ENCODE measurements at regions not wholly inside any gene's neighbourhood (a gene's known extent, or its start where the extent isn't known, plus 50 kb on each side); places are given as distances from the start of the nearest gene placed in this dataset.

GRCh38 chr6:166009385-166010031, 158.1 kb downstream of the TBXT start:
- no peak for DNase-seq

DNA sequence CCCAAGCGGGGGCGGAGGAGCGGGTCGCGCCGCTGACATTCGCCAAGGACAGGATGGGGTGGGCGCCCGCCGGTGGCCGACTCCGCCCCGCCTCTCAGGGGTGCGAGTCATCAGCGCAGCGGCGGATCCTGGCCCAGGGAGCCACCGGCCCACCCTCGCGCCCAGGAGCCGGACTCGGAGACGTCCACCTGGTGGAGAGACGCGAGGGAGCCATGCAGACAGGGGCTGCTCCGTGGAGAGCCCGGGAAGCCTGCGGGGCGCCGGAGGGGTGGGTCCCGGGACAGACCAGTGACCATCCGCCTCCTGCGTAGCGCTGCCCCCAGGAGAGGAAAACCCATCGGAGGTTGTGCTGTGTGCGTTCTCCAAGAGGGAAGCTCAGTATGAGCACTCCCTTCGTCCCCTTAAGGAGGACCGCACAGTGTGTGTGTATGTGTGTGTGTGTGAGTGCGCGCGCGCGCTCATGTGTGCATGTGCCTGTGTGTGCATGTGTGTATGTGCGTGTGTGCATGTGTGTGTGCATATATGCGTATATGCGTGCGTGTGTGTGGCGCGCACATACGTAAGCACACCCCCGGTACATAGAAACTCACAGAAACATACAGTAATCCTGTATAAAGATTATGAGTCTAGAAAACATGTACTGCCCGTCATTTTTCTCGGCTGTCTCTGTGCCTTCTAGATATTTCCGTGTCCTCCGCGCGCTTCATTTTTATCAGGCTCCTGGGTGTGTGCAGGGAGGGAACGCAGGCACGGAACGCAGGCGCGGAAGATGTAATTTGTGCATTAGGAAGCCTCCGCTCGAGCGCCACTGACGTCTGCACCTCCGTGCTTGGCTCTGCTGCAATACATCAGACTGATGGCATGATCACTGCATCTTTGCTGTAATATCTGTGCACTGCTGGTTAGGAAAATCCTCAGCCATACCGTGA, 158.9 kb downstream of the TBXT start:
- DNase-seq: no peak

DNA sequence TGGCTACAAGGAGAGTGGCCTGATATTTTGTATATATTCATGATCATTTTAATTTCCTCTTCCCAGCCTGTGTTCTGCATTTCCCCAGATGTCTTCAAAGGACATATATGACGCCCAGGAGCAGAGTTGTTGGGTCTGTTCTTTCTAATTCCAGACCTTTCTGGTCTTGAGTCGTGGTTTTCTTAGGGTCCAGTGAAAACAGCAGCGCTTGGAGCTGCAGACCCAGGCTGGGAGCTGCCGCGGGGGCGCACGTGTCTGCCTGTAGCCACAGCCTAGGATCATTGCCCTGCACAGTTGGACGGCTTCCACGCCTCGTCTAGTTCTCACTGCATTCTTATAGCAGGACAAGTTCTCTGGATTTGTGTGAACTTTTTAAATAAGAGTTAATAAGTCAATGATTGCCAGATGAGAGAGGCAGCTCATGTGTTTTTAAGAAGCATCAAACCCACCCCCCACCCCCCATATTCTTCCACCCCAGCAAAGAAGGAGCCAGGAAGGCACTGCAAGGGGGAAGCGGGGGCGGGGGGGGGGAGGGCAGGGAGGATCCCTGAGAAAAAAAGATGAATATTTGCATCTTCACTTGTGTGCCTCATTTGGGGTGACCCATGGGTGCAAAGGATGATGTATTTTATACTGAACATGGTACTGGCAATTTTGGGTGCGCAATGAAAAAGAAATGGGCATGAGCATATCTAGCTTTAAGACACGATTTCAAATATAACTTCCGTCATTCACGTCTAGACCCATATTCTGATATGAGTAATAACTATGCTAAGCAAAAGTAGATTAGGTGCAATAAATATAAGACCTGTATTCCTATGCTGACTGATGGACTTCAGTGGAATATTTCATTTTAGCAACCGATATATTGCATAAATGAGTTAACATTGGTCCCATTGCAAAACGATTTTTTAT, 160.0 kb downstream of the TBXT start:
- DNase-seq: no peak

- DNase-seq: no peak
Observed at GRCh38 chr6:166006900-166007301, 160.8 kb downstream of the TBXT start.

DNA sequence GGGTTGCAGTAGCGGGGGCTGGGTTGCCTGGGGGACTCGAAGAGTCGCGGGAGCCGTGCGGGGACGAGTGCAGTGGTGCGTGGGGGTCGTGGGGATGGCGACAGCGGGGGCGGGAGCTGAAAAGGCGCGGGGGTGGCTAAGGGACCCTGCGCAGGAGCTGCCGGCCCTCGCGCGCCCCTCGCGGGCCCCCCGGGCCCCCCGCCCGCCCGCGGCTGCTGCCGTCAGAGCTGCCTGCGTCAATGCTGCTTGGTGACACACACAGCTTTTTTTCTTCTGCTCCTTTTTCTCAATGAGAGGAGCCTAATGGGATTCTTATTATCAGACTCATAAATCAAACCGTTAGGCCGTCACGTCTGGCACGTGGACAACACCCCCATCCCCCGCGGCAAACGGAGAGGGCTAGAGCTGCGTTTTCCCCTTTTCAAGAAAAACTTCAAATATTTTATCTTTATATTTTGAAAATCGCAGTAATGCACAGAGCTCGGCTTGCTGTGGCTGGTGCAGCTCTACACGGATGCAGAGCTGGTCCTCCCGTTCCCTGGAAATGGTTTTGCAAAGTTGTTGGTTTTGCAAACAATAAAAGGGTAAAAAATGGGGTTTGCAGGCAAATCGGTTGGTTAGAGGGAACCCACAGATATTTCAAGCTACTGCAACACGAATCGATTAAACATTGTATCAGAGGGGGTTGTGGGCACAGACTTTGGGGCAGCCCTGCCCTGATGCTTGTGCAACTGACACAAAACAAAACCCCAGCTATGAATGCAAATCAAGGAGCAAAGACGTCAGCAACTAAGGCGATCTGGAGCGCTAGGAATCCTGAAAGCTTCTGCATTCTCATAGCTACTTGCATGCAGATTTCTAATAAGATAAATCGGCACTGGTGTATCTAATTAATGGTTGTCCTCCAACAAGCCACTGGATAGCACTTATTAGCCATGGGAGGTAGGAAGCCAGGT, 161.4 kb downstream of the TBXT start:
- no peak for DNase-seq

DNA sequence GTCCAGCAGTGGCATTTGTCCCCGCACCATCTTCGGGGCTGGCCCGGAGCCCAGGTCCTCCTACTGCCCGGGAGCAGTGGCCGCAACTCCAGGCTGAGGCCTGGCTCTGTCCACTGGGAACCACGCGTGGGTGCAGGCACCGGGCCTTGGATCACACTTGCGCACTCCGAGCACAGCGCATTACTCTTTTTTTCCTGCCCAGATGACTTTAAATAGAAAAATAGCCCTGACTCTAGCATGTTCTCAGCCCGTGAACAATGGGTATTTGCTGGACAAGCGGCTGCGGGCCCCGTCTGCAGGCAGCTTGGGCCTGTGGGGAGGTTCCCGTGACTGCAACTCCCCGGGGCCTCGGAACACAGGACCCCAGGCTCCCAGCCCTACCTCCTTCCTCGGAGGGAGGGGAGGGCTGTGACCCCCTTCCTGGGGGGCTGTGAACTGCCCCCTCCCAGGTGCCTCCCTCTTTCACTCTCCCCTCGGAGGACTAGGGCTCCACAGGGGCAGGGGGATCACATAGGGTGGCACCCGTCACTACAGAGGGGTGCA, 162.2 kb downstream of the TBXT start:
- no peak for DNase-seq

DNA sequence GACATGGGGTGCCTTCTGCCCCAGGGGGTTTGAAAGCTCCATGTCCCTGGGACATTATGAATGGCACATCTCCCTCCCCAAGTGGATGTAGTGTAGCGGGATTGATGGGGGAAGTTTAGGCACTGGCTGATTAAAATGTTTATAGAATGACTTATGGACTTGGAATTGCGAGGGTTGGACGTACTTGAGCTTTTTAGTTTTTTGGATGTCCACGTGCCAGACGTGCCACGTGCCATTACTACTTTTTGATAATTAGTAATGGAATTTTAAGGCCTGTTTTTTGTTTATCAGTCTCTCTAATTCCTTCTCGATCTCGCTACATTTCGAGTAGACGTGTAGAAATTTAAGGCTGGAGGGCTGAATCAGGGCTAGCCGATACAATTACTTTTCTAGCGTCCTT, 162.8 kb downstream of the TBXT start:
- DNase-seq: no peak

GRCh38 chr6:166004471-166004870, 163.2 kb downstream of the TBXT start:
- no peak for DNase-seq

DNA sequence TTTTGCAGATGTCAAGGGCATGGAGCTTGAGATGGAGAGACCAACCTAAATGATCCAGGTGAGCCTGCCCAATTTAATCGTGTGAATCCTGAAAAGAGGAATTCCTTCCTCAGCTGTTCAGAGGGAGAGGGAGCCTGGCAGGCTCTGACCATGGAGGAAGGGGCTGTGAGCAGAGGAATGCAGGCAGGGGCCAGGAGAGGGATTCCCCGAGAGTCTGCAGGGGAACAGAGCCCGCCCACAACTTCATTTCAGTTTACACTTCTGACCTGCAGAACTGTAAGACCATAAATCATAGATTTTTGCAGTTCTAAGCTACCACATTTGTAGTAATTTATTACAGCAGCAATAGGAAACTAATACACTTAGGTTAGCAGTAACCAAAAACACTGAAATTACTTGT, 164.1 kb downstream of the TBXT start:
- DNase-seq: no peak

DNA sequence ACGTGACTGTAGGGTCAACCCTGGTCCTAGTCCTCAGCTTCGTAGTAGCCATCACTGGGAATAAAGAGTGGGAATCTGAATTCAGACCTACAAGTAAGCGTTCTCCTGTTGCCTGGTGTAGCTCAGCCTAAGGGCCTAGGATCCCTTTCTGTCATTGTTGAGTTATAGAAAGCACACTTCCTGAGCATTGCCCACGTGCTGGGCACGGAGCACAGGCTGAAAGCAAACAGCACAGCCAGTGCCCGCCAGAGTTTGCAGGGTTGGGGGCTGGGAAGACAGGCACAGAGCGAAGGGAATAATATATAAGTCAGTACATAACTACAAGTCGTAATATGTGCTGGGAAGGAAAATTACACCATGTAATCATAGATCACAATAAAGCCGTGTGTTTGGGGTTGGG, 166.3 kb downstream of the TBXT start:
- DNase-seq: no peak

GRCh38 chr6:165999279-165999678, 168.4 kb downstream of the TBXT start:
- no peak for DNase-seq

- DNase-seq: no peak
Observed at GRCh38 chr6:165998072-165998471, 169.6 kb downstream of the TBXT start.

- no peak for DNase-seq
Observed at GRCh38 chr6:165991341-165991740, 176.3 kb downstream of the TBXT start.

- DNase-seq: no peak
Observed at GRCh38 chr6:165990216-165990615, 177.4 kb downstream of the TBXT start.

- no peak for DNase-seq
Observed at GRCh38 chr6:165988757-165989456, 178.7 kb downstream of the TBXT start.

DNA sequence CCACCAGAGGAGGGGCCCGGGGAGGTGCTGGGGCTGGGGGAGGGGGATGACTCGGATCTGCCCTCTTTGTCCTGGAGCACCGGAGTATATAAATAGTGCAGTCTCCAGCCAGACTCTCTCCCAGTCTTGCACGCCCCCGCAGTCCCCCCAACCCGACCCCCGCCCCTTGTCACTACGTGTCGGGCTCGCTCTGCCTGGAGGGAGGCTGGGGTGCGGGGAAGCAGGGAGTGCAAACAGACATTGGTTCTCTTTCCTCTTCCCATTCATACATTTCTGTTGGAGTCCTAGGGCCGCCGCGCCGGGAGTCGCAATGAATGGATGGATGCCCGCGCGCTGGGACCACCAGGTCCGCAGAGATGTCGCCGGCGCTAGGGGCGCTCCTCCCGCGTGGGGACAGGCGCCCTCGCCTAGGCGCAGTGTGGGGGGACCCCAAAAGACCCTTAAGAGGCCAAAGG, 179.3 kb downstream of the TBXT start:
- no peak for DNase-seq

DNA sequence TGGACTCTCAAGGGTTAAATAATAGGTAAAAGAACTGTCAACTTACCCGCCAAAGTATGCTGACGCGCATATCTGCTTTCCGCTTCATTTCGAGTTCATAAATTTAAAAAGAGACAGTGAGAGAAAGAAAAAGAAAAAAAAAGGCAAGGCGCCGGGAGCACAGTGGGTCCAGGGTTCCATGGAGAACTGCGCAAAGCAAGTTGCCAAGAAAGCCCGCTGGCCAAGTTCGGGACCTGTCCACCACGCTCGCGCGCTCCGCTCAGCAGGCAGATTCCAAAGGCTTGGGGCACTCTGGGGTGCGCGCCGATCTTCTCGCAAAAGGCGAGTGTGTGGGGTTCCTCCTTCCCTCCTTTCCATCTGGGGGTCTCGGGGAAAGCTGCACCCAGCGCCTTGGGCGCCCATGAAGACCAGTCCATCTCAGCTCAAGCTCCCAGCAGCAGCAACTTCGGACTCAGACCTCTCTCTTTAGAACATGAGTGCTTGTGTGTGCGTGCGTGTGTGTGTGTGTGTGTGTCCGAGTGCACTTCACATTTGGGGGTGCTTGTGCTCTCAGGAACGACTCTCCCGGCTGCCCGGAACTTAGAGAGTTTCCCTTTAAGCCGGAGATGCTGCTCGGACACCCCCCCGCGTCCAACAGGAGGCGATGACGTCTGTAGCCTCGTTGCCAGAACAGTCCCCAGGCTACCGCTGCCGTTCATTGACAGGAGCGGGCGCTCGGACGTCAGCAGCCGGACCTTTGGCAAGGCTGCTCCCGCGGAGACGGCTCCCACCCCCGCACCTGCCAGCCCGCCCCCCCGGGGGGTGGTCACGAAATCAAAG, 180.0 kb downstream of the TBXT start:
- no peak for DNase-seq

GRCh38 chr6:165986914-165987482, 180.7 kb downstream of the TBXT start:
- no peak for DNase-seq

DNA sequence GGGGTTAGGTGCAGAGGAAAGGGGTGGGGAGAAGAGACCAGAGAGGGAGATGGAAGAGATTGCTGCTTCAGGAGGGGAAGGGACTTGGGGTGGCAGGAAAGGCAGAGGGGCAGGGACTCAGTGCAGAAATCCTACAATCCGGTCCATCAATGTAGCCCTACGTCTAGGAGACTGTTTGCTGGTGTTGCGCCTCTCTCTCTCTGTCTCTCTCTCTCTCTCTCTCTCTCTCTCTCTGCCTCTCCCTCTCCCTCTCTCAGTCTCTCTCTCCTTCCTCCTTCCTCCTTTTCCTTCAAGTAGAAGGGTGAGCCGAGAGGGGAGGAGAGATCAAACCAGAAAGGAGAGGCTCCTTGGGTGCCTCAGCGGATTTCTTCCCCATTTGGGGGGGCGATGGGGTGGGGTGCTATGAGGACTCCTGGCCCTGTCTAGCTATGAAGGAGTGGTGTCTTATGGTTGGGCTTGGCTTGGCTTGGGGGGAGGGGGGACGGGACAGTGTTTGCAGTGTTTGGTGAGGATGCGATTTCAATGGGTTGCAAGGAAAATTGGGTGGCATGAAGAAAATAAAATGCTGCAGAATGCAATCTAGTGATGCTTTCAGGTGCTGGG, 181.2 kb downstream of the TBXT start:
- DNase-seq: no peak
